Esophagus muscularis mucosa (tissue), 4 donors: ENCODE measurements at regions not wholly inside any gene's neighbourhood (a gene's known extent, or its start where the extent isn't known, plus 50 kb on each side); places are given as distances from the start of the nearest gene placed in this dataset.
A peak's percentile ranks its signal among the peaks of the same experiment; 100 is the strongest.

Source experiments
- DNase-seq: peaks from one replicate; pipeline ENCODE4 v3.0.0-alpha.2; 2017; ENCODE audit errors: extremely low spot score
- H3K27ac ChIP-seq, 4 donors: fragments of 200-600 bp; sonication (generic); replicated peaks in 1 of 4; 1 replicate in 3 of 4; 2 replicates in 1 of 4; pipeline ENCODE4 v1.5.1; 2016 to 2019; ENCODE audit warnings: mild to moderate bottlenecking in 1 of 4
- H3K27me3 ChIP-seq, 4 donors: fragments of 200-600 bp; sonication (generic); one replicate each; pipeline versions ENCODE4 v1.5.1 to v1.6.0; 2016 to 2019
- H3K36me3 ChIP-seq, 4 donors: fragments of 200-600 bp; sonication (generic); one replicate each; pipeline ENCODE4 v1.5.1; 2016 to 2019
- H3K4me1 ChIP-seq, 4 donors: fragments of 200-600 bp; sonication (generic); one replicate each; pipeline ENCODE4 v1.5.1; 2016 to 2019
- H3K4me3 ChIP-seq, 4 donors: fragments of 200-600 bp; sonication (generic); 1 replicate in 2 of 4; 2 replicates in 2 of 4; pipeline ENCODE4 v1.5.1; 2016 to 2019; ENCODE audit warnings: mild to moderate bottlenecking in 4 of 4, moderate library complexity in 1 of 4
- H3K9me3 ChIP-seq, 4 donors: fragments of 200-600 bp; sonication (generic); 1 replicate in 3 of 4; 2 replicates in 1 of 4; pipeline ENCODE4 v1.5.1; 2016 to 2019
- EP300 ChIP-seq: sonication (generic); formaldehyde crosslinking; IDR thresholded peaks from one replicate; pipeline ENCODE4 v1.6.1; 2017; ENCODE audit warnings: antibody characterized with exemption
- POLR2A ChIP-seq: fragments of 450-650 bp; IDR thresholded peaks from one replicate; pipeline ENCODE4 v1.6.1; 2017; ENCODE audit warnings: antibody characterized with exemption, moderate library complexity, mild to moderate bottlenecking, low read depth
- POLR2AphosphoS5 ChIP-seq, 2 donors: sonication (generic); formaldehyde crosslinking; IDR thresholded peaks; one replicate each; pipeline ENCODE4 v1.6.1; 2017; ENCODE audit warnings: antibody characterized with exemption in 2 of 2
- WGBS: methylation state at CpG from one replicate; pipeline ENCODE4 v1.1.5; 2018; 5-methylcytosine and 5-hydroxymethylcytosine counted together
- intact Hi-C: fragments of 100-400 bp; cut with DNase I; formaldehyde crosslinking; loops from one replicate; pipeline ENCODE4 v1.15.1; 2023
- TF ChIP-seq, protein P1 (sequence below), 3 experiments: fragments of 200-600 bp in 2 of 3; fragments of 450-650 bp in 1 of 3; sonication (generic) in 2 of 3; IDR thresholded peaks; one replicate each; pipeline ENCODE4 v1.5.1; 2017 to 2019; ENCODE audit warnings: antibody characterized with exemption in 3 of 3, mild to moderate bottlenecking in 2 of 3, moderate library complexity in 1 of 3

DNA sequence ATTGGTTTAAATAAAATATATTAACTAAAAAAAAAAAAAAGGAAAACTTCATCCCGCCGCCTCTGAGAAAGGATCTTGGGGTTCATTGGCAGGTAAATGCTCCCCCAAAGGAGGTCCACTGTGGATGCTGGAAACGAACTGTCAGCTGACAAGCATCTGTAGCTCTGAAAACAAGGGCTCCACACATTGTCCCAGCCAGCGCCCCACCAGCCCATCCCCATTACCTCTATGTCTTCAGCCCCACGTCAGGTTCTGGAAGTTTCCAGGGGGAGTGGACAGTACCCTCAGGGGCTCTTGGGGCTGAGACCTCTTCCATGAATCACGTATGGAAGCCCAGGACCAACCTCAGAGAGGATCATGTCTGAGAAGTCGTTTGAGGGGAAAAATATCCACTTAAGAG is 66.4 kb upstream of the WNT7B start:
- H3K4me3 ChIP-seq = peak overlapping the region; percentile 67 to 83 (median 72)
- H3K4me1 ChIP-seq = peaks cover 58 to 82% (median 68%) of the 10 kb centered on the region in 4 donors
- 70% methylated on average over 7 of the region's 7 CpGs for WGBS
- no peaks in the 10 kb centered on the region for H3K9me3 ChIP-seq
- DNase-seq = no peak
- intact Hi-C loops = no loop called here
- H3K27ac ChIP-seq = peak overlapping the region; percentile 93 to 100 (median 98)
- TF ChIP-seq, protein P1, sequence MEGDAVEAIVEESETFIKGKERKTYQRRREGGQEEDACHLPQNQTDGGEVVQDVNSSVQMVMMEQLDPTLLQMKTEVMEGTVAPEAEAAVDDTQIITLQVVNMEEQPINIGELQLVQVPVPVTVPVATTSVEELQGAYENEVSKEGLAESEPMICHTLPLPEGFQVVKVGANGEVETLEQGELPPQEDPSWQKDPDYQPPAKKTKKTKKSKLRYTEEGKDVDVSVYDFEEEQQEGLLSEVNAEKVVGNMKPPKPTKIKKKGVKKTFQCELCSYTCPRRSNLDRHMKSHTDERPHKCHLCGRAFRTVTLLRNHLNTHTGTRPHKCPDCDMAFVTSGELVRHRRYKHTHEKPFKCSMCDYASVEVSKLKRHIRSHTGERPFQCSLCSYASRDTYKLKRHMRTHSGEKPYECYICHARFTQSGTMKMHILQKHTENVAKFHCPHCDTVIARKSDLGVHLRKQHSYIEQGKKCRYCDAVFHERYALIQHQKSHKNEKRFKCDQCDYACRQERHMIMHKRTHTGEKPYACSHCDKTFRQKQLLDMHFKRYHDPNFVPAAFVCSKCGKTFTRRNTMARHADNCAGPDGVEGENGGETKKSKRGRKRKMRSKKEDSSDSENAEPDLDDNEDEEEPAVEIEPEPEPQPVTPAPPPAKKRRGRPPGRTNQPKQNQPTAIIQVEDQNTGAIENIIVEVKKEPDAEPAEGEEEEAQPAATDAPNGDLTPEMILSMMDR (IDR thresholded peaks at IDR 0.05) = no peak
- TF ChIP-seq EP300 (no peak), POLR2AphosphoS5 (IDR thresholded peaks at IDR 0.05) (no peak), POLR2A (no peak)
- no peaks in the 10 kb centered on the region for H3K36me3 ChIP-seq
- H3K27me3 ChIP-seq = no peaks in the 10 kb centered on the region

DNA sequence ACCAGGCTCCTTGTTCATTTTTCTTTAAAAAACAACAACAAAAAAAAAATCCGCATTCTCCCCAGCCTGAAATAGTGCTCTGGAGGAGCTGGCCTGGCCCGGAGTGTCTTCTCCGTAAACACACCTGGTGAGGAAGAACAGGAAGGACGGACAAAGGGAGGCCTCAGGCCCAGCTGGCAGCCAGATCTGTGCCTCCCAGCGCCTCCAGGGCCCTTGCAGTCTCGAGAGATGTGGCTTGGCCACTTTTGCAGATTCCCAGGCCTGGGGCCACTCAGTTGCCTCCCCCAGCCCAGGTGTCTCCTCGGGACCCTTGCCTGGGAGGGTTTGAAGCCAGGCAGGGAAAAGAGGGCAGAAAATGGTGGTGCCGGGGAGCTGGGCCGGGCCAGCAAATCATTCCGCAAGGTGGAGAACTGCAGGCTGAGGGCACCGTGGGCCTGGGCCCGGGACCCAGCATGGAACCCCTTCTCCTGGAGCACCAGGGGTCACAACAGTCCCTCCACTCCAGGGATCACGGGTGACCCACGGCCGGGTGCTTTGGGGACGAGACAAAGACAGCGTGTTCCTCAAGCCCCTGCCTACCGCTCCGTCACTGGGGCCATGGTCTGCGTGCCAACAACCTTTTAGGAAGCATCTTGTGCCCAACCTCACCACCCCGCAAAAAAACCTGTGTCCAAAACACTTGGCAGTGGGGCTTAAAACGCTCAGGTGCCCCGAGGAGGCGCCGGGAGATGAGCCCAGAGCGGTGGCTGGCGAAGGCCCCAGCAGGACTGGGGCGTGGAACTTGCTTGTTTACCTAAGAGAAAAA is 67.1 kb upstream of the WNT7B start:
- no peak for DNase-seq
- Histone ChIP-seq H3K9me3 (no peaks in the 10 kb centered on the region), H3K4me3 (peak overlapping the region; percentile 67 to 83 (median 72)), H3K27me3 (no peaks in the 10 kb centered on the region), H3K36me3 (no peaks in the 10 kb centered on the region), H3K27ac (peak overlapping the region; percentile 93 to 100 (median 98)), H3K4me1 (peaks cover 62 to 83% (median 75%) of the 10 kb centered on the region in 4 donors)
- intact Hi-C loops = no loop called here
- TF ChIP-seq, protein P1 (IDR thresholded peaks at IDR 0.05) = no peak
- TF ChIP-seq POLR2A (no peak), POLR2AphosphoS5 (IDR thresholded peaks at IDR 0.05) (peak; percentile 11 to 59), EP300 (no peak)
- 15% methylated on average over 21 of the region's 28 CpGs for WGBS

DNA sequence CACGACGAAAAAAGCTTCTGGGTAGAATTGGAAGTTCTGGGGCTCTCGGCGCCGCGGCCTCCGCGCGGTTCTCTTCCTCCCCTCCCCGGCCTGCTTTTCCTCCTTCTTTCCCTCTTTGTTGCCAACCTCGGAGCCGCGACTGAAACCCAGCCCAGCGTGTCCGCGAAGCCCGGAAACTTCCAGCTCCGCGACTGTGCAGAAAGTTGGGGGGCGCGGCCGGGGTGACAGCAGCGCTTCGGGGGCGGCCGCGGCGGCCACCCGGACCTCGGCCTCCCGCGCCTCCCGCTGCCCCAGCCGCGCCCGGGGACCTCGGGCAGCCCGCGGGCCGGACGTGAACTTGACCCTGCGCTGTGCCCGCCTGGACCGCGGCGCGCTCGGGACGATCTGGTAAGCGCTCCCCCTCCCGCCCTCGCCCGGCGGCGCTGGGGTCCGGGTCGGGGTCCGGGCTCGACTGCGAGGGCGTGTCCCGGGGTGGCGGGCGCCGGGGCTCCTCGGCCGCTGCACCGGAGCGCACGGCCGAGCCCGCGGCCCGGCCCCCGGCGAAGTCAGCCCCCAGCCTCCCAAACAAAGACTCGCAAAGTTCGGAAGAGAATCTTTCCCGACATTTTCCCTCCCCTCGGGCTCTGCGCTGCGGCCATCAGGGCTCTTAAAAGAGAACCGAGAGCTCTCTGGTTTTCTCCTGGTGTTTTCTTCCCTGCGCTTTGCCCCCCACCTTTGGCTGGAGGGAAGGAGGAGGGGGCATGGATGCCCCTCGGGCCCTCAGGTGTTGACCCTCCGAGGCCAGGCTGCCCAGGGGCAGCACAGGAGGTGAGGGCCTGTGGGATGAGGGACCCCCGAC is 67.9 kb upstream of the WNT7B start:
- no peak for DNase-seq
- Histone ChIP-seq H3K4me1 (peaks cover 64 to 87% (median 83%) of the 10 kb centered on the region in 4 donors), H3K9me3 (no peaks in the 10 kb centered on the region), H3K4me3 (peak overlapping the region; percentile 67 to 83 (median 72)), H3K27me3 (no peaks in the 10 kb centered on the region), H3K27ac (peak overlapping the region; percentile 93 to 100 (median 98)), H3K36me3 (peaks cover 0 to 4% (median 2%) of the 10 kb centered on the region in 4 donors)
- intact Hi-C loops = no loop called here
- WGBS = 6% methylated on average over 42 of the region's 87 CpGs
- no peak for TF ChIP-seq POLR2A
- TF ChIP-seq POLR2AphosphoS5 (IDR thresholded peaks at IDR 0.05) = peak in 1 of 2 donors; percentile 9

DNA sequence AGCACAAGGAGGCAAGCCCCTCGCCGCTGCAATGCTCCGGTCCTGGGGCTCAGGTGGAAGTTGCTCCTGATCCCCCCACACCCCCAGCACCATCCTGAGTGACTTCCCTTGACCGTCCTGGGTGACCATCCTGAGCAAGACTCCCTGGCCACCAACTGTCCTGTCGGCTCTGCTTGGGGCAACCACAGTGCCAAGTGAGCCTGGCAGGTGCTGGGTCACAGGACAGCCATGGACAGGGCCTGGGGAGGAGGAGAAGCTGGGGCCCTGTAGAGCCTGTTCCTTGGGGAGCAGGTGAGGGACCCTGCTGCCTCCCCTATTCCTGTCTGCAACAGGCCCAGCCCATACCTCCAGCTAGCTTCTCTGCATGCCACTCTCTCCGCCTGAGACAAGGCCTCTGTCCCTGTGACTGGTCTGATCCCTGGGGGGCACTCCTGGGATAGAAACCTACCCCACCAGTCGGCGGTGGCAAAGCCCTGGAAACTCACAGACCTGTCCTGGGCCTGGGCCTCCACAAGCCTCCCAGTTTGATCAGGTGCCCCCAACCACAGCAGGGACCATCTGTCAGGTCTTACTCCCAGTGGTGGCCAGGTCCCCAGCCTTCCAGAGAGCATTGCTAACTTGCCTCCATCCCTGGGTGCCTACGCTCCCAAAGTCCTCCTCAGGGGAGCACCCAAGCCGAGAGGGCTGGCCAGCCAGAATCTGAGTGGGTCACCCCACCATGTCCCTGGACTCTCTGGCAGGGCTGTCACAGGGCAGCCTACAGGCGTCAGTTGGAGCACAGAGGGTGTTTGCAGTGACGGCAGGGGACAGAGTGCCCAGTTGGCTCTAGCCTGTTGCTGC is 68.7 kb upstream of the WNT7B start:
- H3K27ac ChIP-seq = peak overlapping the region; percentile 93 to 100 (median 98)
- no peaks in the 10 kb centered on the region for H3K9me3 ChIP-seq
- TF ChIP-seq POLR2A (no peak), POLR2AphosphoS5 (IDR thresholded peaks at IDR 0.05) (peak; percentile 19 to 48)
- no peak for DNase-seq
- H3K27me3 ChIP-seq = no peaks in the 10 kb centered on the region
- intact Hi-C loops = no loop called here
- H3K4me3 ChIP-seq = peak overlapping the region; percentile 67 to 83 (median 72)
- peaks cover 65 to 91% (median 89%) of the 10 kb centered on the region in 4 donors for H3K4me1 ChIP-seq
- 35% methylated on average over 8 of the region's 12 CpGs for WGBS
- H3K36me3 ChIP-seq = peaks cover 0 to 8% (median 3%) of the 10 kb centered on the region in 4 donors

DNA sequence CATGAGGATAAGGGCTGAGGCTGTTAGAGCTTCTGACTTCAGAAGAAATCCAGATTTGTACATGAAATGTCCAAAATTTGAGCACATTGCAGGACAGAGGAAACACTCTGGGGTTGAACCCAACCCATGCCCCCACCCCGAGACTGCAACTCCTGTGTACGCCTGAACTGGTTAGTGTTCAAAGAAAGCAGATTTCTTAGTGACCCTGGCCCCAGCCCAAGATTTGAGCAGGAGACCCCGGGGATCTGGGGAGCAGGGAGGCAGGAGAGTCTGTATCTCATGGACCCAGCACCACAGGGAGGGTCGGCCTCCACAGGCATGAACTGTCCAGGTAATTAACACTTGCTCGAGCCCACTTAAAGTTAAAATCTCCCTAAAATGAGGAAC is 69.3 kb upstream of the WNT7B start:
- Histone ChIP-seq H3K27ac (peak overlapping the region; percentile 93 to 100 (median 98)), H3K4me3 (peak overlapping the region; percentile 67 to 83 (median 72)), H3K9me3 (no peaks in the 10 kb centered on the region), H3K27me3 (no peaks in the 10 kb centered on the region), H3K4me1 (peaks cover 70 to 91% (median 90%) of the 10 kb centered on the region in 4 donors), H3K36me3 (peaks cover 0 to 8% (median 3%) of the 10 kb centered on the region in 4 donors)
- TF ChIP-seq, protein P1 (IDR thresholded peaks at IDR 0.05) = no peak
- TF ChIP-seq EP300 (no peak), POLR2AphosphoS5 (IDR thresholded peaks at IDR 0.05) (no peak), POLR2A (no peak)
- intact Hi-C loops = no loop called here
- WGBS = 71% methylated on average over 4 of the region's 5 CpGs
- DNase-seq = no peak
